NCI-H1930 (cell line): ENCODE measurements at regions not wholly inside any gene's neighbourhood (a gene's known extent, or its start where the extent isn't known, plus 50 kb on each side); places are given as distances from the start of the nearest gene placed in this dataset.

Experiments
- DNase-seq, 2 experiments: peaks; one replicate each; lab custom pipeline; 2025; lab: John Stamatoyannopoulos, UW

GRCh38 chr17:69900101-69900500 lies 174.9 kb upstream of the KCNJ16 start:
- DNase-seq = no peak

GRCh38 chr17:69900829-69901228 lies 174.2 kb upstream of the KCNJ16 start:
- no peak for DNase-seq

- DNase-seq = no peak
Measured at GRCh38 chr17:69906306-69906705, 168.7 kb upstream of the KCNJ16 start.

DNA sequence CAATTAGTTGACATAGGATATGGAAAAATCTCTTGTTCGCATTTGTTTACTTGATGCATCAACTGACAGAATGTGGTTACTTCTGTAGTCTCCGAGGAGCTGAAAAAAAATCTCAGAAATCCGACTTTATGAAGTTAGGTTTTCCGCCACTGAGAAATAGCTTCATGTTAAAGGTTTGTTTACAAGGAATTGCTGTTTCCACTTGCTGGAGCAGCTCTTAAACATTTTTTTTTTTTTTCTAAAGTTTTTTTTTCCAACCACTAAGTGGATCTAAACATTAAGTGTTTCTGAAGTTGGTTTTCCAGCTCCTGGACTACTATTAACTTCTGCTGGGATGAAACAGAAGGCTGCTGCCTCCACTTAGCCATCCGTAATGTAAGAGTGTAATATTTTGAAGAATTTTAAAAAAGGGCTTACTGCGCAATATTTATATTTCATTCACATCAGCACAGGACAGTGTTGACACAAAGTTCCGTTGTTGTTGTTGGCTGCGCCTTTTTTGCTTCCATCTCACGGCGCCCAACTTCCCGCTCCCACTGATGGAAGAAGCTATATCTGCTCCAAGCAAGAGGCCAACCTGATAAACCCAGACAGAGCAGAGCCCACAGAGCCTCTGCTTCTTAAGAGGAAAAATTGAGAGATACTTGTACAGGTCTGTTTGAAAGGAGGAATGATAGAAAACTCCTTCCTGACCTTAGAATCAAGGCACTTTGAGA lies 167.7 kb upstream of the KCNJ16 start:
- DNase-seq = no peak

- DNase-seq = no peak
Measured at GRCh38 chr17:69908626-69909368, 166.2 kb upstream of the KCNJ16 start.

GRCh38 chr17:69909389-69909788 lies 165.6 kb upstream of the KCNJ16 start:
- no peak for DNase-seq

- DNase-seq = no peak
Measured at GRCh38 chr17:69912805-69913204, 162.2 kb upstream of the KCNJ16 start.

DNA sequence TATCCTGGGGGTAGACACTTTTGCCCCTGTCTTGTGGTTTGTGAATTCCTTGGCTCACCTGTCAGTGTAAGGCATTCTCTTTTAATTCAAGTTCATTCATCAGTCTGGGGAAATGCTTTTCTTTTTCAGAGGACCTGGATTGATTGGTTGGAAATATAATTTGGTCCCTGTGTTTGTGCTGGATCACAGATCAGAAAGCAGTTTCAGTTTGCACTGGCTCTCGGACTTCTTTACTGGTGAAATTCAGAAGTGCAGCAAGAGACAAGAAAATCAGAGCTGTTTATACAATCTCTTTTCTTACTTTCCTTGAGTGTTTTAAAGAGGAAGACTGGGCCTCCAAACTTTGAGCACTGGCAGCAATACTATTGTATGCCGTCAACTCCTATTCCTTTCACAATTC lies 161.8 kb upstream of the KCNJ16 start:
- DNase-seq = no peak

GRCh38 chr17:69913616-69914015 lies 161.4 kb upstream of the KCNJ16 start:
- no peak for DNase-seq

GRCh38 chr17:69914520-69914919 lies 160.5 kb upstream of the KCNJ16 start:
- DNase-seq = no peak

DNA sequence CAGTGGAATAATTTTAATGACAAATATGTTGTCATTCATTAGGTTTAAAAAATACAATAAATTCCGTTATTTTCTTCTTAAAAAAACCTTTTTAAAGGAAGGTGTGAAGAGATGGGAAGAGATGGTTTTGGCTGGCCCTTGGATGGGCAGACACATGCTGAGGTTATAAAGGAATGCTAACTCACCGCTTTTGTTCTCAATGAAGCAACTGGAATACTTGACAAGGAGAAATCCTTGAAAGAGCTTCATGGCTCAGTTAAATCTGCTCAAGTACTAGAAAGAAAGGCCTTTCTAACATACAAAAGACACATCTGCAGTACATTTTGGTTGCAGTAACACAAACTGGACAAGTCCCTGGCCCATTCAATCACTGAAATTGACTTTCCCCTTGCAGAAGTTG lies 158.3 kb upstream of the KCNJ16 start:
- DNase-seq = no peak

DNA sequence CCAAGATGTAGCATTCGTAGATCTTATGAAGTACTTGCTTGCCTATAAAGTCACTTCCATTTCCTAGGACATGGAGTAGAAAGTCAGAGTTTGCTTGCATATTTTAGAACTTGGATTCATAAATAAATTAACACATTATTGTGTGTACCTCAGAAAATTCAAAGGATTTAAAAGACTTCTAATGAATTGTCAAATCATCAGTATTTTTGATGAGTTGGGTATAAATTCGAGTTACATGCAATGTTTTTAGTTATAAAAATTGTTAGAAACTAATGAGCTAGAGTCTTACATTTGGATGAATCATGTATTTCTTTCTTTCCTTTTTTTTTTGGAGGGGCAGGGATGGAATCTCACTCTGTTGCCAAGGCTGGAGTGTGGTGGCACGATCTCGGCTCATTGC lies 156.9 kb upstream of the KCNJ16 start:
- DNase-seq = no peak

GRCh38 chr17:69919789-69920188 lies 155.2 kb upstream of the KCNJ16 start:
- no peak for DNase-seq

DNA sequence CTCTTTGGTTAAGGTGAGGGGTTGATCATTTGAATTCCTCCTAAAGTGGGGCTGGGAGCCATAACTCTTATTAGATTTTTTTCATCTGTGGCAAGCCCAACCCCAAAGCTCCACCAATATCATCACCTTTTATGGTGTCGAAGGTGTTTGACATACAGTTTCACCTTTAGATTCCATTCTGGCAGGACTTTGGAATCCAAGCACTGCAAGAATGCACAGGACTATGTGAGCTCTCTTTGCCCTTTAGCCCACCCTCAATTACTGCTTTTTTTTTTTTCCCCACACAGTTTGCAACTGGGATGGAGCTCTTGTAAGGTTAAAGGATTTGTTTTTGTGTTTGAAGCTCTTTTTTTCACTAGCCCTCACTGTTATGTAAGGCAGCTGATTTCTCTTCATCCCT lies 154.0 kb upstream of the KCNJ16 start:
- DNase-seq = no peak

- DNase-seq = no peak
Measured at GRCh38 chr17:69928611-69929010, 146.4 kb upstream of the KCNJ16 start.

- DNase-seq = no peak
Measured at GRCh38 chr17:69936996-69937395, 138.0 kb upstream of the KCNJ16 start.

DNA sequence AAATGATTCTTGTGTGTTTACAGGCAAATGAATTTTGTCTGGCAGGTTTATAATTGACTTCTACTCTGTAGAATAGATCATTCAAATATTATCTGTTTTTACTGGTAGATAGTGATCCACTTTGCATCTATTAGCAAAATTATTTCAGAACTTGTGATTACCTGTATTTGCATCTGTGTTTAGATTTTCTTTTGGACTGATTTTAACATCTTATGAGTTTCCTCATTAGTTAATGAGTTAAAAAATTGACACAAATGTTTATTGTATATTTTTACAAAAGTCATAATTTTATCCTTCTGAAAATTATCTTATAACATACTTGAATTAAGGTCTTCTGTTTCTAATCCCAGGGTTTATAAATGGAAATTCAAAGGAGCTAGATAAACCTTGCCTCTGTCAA lies 132.0 kb upstream of the KCNJ16 start:
- DNase-seq = no peak

DNA sequence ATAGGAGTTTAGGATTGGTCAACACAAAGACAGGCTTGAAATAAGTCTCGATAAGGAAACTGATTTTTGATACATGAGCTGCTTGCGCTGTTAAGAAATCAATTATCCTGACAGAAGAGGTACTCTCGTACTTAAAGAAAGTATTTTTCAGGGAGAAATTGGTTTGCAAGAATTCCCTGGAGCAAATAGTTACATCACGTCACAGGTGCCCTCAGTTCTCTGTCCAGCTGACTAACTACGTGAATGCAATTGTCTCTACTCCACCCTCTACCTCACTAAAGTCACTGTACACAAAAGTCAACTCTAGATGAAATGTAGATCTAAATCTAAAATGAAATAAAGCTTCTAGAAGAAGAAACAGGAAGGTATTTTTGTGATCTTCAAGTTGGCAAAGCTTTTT lies 130.6 kb upstream of the KCNJ16 start:
- DNase-seq = no peak

DNA sequence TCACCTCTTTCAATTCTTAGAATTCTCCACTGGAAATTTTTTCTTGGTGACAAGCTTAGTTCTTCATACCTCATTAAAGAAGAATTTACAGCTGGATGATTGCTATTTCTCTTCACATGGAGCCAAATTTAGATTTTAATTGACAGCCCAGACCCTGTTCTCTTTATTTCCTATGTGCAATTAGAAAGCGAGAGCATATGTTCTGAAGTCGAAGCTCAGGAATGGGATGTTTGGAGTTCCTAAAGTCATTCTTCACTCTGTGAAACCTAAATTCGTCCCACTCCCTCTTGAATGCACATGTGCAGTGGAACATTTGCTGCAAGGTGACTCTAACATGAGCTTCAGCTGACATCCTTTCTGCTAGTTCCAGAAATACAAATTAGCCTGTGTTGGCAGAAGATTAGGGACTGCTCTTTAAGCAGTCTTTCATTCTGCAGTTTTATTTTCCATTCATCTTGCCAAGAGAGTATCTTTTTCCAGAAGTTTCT lies 129.3 kb upstream of the KCNJ16 start:
- no peak for DNase-seq

DNA sequence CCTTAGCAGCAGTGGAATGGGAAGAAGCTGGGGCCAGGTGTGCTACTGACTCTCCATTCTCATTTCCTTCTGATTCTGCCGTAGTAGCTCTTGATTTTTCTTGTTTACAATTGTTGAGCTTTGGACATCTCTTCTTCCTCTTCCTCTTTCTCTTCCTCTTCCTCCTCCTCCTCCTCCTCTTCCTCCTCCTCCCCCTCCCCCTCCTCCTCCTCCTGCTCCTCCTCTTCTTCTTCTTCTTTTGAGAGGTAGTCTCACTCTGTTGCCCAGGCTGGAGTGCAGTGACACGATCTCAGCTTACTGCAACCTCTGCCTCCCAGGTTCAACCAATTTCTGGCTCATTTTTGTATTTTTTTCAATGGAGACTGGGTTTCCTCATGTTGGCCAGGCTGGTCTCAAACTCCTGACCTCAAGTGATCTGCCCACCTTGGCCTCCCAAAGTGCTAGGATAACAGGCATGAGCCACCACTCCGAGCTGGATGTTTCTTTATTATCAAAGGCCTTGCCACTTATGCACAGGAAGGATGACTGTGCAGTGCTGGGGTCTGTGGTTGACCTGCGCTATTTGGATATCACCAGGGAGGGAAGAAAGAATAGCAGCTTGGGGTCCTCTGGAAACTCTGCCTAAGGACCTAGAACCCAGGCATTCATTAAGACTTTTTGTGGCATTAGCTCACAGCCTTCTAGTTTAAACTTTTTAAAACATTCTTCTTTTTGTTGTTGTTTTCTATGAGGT lies 127.8 kb upstream of the KCNJ16 start:
- no peak for DNase-seq

DNA sequence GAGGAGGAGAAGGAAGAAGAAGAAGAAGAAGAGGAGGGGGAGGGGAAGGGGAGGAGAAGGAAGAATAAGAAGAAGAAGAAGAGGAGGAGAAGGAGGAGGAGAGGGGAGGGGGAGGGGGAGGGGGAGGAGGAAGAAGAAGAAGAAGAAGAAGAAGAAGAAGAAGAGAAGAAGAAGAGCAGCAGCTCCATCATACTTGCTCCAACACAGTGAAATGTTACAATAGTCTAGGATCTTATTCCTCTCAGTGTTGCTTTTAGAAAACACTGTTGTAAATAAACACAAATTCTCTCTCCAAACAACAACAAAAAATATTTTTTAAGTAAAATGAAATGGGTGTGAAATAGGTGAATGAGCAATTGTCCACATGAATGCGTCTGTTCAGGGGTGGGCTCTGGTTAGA lies 126.6 kb upstream of the KCNJ16 start:
- DNase-seq = no peak

- no peak for DNase-seq
Measured at GRCh38 chr17:69949496-69949895, 125.5 kb upstream of the KCNJ16 start.
